EH (cell line): ENCODE measurements at regions not wholly inside any gene's neighbourhood (a gene's known extent, or its start where the extent isn't known, plus 50 kb on each side); places are given as distances from the start of the nearest gene placed in this dataset.
"Not testable (repeated sequence)": the region's sequence is repeated elsewhere in the genome, so short reads cannot be mapped to it uniquely, and the experiment has no call there.

Experiments
- DNase-seq: peaks from one replicate; pipeline ENCODE4 v3.0.0-alpha.2; 2015; ENCODE audit warnings: low read depth

DNA sequence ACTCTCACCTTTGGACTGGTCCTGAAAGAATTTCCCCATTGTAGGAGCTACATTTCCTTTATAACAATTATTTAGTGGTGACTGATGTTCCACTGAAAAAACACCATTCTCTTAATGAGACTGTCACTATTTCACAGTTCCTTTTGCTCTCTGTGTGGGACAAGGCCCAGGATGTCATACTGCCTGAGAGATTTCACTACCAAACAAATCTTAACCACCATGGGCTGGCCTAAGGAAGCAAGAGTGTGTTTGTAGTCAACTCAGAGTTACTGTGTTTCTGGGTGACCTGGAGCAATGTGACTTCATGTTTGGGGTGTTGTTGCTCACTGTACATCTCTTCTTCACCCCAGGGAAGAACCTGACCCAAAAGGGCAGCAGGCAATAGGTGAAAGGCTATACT is 50.1 kb upstream of the ZNF608 start:
- DNase-seq, result no peak

DNA sequence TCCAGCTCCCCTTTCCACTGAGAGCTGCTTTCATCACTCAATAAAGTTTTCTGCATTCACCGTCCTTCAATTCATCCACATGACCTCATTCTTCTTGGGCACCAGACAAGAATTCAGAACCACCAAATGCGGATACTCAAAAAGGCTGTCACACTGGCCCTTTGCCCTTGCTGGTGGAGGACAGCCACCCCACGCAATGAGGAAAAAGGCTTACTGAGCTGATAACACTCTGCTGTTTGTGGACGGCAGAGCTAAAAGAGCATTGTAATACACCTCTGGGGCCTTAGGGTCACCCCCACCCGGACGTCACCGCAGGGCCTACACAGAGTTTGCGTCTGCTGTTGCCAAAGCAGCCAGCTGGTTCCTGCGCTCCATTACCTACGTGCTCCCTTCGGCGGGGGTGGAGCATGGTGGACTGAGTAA is 51.2 kb upstream of the ZNF608 start:
- no peak for DNase-seq

DNA sequence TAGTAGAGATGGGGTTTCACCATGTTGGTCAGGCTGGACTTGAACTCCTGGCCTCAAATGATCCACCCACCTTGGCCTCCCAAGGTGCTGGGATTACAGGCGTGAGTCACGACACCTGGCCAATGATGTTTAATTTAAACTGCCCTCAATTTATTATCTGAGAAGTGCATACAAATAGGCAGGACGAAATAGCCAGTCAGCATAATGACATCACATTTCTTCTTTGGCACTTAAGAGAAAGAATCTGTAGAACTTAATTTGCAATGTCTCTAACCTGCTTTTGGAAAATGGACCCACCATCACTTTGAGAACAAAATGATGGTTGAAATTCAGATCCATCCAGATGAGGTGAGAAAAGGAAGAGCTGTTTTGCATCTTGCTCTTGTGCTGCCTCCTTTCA is 52.5 kb upstream of the ZNF608 start:
- DNase-seq, result no peak

DNA sequence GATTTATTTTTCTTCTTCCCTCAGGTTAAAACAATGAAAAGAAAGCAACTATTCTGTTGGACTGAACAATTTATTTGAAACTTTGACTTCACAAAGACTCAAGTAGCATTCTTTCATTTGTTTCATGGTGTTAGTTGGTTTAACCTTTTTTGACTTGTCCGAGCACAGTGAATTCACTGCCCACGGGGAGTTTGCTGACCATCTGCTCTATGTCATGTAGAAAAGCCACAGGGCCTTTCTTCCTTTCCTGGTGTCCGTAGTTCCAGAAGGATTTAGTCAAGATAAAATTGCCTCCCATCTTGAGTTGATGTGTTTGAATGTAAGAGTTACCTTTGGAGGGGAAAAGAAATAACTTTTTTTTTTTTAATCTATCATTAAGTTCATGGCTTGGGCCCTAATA is 55.1 kb upstream of the ZNF608 start:
- DNase-seq, result no peak

DNA sequence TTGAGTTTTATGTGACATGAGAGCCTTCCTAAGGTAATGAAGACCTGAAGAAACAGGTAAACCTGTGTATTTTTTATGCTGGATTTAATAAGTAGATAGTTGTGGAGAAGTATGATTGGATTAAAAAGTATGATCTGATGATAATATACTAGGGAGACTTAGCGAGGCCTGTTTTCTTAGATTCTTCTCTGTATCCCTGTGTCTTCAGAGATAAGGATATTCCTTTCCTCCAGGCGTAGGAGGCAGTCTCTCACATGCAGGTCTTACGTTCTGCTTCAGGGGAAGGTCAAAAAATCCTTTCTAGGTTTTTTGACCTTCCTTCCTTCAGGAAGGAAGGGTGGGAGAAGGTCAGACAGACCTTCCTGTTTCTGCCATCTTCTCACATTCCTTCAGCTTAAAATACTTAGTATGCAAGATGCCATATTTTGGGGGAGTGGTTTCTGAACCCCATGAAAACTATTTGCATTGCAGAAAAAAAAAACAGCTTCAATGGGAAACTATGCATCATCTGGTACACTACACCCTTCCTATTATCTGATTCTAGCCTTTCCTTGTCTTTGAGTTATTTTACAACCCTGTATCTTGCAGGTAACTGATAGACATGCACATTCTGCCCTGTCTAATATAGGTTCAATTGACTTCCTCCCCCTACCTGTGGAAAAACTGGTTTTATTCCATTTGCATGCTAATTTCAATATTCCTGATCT is 57.3 kb upstream of the ZNF608 start:
- no peak for DNase-seq

DNA sequence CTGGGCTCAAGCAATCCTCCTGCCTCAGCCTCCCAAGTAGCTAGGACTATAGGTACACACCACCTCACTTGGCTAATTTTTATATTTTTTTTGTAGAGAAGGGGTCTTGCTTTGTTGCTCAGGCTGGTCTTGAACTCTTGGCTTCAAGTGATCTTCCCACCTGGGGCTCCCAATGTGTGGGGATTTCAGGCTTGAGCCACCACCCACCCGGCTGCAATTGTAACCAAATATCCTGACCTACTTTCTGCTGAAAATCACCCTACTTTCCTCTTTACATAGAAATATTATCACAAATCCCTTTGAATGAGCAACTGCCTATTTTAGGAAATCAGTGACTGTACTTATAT is 59.6 kb upstream of the ZNF608 start:
- DNase-seq, result no peak

DNA sequence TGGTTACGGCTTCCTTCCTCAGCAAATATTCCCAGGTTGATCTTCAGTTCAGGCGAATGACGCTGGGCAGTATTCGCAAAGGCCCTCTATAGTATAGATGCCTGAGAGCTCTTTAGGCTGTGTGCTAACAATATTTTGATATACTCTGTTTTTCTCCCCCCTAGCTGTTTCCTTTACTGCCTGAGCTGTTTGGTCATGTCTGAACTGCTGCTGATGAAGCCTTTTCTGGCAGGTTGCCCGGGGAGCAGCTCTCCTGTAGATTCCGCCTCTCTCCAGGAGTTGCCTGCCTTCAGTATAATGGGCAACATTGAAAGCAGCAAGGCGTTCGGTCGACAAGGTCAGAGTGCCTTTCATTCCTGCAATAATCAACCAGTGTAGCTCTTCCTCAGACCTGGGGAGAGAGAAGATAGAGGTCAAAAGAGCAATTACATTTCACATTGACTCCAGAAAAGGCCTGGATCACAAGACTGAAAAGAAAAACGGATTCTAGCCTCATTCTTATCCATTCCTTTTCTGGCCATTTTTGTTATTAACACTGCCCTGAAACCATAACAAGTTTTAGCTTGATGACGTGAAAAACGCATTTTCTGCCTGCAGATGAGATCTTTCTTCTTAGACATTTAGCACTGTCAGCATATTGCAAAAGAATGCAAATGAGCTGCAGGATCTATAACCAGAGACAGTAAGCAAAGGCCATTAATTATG is 60.1 kb upstream of the ZNF608 start:
- DNase-seq, result peak; percentile 4

DNA sequence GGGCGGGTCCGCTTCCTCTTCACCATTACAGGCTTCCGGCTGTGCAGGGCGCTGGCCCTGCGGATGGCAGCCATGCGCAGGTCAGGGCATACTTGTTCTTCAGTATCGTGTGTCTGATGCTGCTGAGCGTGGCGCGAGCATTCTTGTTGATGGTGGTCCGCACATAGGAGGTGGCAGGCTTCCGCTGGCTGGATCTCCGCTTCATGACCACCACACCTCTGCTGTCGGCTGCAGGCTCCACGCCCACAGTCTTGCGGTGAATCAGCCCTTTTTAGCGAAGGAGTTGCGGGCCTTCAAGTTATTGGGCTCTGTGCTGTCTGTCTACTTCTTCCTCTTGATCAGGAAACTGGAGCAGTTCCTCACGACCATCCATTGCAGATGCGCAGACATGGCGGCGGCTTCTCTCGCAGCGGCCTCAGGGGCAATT is 62.4 kb upstream of the ZNF608 start:
- no peak for DNase-seq

DNA sequence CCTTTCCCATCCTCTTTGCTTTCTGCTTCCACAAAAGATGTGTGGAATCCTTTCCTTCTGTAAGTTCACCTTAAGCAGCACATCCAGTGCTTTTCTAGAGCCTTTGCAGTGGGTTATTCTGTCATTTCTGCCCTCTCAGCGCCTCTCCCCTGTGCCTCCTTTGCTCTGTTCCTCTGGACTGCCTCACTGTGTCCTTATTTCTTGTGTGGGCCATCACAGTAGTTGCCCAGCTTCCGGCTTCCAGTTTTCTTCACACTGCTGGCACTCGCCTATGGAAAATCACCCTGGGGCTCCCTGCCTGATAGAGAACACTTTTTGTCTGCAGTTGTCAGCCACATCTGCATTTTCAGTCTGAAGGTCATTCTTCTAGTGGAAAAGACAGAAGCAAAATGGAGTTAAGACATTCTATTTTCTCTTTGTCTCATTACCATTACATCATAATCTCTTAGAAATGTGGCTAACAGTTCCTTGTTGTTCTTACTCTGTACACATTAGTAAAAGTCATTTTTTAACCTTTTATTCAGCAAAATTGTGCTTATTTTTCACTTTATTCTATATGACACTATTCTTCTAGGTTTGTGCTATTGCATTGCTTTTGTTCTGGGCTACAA is 64.1 kb upstream of the ZNF608 start:
- no peak for DNase-seq

DNA sequence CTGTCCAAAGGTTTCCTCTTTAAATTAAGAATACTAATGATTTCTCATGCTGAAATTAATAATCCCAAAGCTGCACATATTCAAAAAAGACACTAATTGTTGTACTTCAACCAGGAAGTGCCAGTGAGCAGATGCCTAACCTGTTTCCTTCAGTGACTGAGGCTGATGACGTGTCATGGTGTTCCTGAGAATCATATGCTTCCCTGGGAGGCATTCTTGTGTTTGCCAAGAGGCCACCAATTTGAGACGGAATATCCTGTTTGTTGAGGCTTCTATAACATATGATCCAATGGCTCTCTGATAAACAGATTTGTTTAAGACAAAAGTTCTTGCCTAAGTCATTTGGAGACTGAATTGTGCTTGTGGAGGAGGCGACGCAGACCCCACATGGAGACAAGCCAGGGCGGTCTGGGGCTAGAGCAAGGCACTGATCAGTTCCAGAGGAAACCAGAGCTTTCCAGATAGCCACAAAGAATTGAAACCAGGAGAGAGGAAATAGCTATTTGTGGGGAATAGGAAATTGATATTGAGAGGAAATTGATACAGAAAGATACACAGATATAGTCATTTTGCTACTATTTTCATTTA is 66.4 kb upstream of the ZNF608 start:
- DNase-seq, result no peak

DNA sequence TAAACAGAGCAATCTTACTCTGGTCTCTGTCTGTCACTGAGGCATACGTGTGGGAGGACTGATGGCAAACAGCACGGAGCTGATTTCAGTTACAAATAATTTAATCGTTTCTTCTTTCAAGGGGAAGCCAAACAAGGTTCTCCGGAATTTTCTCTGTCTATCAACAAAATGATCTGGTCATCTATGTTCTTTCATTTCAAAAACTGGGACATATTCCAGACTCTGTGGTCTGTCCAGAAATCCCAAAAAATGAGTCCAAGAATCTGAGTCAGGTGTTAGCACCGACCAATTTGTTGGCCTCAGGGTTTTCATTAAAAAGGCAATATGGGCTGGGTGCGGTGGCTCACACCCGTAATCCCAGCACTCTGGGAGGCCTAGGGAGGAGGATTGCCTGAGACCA is 69.9 kb upstream of the ZNF608 start:
- no peak for DNase-seq

DNA sequence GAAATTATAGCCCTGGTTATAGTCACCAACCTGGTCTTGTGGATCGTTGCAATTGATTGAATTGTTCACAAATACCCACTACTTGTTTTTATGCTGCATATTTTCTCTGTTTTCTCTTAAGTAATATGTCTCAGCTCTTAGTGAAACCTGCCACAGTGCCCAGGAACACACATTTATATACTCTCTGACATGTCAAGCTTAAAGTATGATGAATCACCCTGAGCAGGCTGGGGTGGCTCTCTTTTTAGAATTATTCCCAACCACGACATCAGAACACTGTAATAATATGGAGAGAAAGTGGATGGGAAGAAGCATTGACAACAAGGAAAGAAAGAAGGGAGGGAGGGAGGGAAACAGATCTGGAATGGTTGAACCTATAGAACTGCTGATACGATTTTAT is 72.8 kb upstream of the ZNF608 start:
- DNase-seq, result no peak

DNA sequence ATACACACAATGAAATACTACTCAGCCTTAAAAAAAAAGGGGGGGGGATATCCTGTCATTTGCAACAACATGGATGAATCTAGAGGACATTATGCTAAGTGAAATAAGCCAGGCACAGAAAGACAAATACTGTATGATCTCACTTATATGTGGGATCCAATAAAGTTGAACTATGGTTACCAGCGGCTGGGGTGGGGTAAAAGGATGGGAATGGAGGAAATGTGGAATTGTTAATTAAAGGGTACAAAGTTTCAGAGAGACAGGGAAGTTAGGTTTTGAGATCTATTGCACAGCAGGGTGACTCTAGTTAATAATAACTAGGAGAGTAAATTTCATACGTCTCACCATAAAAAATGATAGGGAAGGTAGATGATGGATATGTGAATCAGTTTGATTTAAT is 76.2 kb upstream of the ZNF608 start:
- DNase-seq, result no peak

DNA sequence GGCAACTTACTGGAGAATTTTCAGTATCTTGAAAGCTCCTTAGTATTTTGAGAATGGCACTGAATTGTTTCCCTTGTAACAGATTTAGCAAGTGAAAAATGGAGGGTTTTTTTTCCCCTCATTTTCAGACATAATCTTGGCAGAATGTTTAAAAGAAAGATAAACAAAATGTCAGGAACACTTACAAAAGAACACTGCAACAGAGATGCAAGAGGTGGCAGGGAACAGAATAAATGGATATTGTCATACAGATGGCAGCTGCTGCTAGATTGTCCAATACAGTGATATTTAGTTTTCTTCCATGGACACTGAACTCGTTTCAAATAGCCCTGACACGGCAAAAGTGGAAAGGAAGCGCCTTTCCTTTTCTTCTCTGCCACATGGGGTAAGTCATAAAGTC is 76.9 kb upstream of the ZNF608 start:
- no peak for DNase-seq

DNA sequence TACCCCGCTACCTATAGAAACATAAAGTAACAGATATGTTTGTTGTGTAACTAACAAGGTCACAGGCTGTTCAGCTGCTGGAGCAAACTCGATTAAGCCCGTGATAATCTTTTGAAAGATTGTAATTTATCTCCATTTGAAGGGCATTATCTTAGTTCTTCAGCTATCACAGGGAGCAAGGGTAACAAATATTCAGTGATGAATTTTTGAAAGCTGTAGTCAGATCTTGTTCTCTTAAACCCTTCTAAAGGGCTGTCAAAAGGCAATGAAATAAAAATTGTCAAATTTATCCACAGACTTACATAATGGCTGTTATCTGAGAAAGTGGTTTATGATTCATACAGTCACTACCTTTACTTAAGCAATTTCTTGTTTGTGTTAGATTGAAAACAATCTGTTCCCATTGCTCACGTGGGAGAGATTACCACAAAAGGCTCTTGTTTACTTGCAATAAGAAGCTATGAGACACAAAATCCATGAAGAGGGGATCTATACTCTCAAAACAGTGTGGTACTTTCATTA is 78.3 kb upstream of the ZNF608 start:
- no peak for DNase-seq

DNA sequence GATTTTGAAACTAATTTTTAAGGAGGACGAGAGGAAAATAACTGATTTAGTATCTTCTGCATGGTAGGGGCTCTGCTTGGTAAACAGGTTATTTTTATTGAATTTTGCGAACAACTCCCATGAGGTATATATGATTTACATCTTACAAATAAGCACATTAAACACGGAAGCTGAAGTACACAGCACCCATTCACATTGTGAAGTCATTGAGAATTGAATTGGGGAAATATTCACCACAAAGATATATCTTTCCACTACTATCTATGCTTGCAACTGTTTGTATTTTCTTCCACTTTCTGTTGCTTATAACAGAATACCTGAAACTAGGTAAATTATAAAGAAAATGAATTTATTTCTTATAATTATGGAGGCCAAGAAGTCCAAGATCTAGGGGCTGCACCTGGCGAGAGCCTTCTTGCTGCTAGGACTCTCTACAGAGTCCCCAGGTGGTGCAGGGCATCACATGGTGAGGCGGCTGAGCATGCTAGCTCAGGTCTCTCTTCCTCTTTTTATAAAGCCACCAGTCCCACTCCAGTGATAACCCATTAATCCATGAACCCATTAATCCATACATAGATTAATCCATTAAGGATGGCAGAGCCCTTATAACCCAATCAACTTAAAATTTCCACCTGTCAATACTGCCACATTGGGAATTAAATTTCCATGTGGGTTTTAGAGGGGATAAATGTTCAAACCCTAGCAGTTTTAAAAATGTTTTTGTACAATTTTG is 79.0 kb upstream of the ZNF608 start:
- no peak for DNase-seq

DNA sequence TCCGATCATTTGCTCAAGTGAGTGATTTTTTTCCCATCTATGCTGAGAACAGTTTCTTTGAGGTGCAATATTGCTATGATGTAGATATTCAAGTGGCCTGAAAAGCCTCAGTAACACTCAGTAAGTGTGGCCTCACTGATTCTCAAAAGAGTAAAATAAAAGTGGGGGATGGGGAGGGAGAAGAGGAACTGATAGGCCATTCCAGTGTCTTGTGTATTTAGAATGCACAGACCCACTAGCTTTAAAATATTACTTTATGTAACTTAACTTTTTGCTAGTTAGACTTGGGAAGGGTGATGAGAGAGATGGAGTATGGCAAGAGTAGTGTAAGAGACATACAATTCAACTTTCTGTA is 79.5 kb upstream of the ZNF608 start:
- DNase-seq, result no peak

DNA sequence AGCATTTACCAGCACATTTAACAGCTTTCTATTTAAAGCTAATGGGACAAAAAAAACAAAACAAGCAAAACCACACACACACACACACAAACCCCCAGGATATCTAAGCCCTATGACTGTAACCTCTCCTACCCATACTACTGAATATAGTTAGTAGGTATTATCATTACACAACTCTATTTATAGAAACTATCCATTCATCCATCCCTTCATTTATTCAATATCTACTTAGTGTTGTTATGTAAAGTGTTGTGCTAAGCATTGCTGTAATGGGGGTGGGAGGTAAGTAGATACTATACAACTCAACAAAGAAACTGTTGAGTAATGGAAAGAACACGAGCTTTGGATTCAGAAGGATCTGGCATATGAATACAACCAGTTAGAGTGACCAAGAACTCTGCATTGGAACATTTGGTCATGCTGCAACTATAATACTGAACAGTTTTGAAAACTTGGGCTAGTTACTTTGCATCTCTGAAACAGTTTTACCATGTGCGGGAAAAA is 82.3 kb upstream of the ZNF608 start:
- no peak for DNase-seq

DNA sequence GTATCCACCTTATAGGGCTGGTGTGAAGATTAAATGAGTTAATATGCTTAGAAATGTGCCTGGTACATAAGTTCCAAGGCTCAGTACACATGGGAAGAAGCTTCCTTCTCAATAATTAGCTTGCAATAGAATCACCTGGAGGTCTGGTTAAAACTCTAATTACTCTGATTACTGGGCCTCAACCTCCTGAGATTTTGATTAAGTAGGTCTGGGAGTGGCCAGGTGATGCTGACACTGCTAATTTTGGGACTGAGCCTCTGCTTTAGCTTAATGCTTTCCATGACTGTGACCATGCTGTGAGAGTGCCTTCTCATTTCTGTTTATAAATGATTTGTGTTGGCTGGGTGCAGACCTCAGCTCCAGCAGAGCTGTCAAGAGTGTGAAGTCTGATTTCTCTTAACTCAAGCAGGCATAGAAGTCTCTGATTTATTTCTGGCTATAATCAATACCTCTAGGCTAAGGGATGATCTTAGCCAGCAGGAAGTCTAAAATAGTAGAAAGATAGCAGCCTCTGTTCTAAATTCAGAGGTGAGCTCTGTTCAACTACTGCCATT is 85.3 kb upstream of the ZNF608 start:
- DNase-seq, result no peak

DNA sequence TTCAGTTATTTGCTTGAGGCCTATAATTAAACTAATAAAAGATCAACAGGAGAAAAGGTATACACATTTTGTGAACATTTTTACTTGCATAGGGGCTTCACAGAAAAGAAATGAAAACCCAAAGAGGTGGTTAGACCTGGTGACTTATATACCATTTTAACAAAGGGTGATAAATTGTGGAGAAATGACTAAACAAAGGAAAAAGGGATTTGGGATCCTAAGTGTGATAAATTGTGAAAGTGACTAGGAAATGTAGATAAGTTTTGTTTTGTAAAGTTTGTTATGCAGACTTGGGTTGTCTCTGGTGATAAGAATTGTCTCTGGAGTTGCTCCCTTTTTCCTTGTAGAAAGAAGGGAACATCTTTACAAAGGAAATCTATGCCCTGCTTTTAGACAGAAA is 86.1 kb upstream of the ZNF608 start:
- DNase-seq, result no peak

DNA sequence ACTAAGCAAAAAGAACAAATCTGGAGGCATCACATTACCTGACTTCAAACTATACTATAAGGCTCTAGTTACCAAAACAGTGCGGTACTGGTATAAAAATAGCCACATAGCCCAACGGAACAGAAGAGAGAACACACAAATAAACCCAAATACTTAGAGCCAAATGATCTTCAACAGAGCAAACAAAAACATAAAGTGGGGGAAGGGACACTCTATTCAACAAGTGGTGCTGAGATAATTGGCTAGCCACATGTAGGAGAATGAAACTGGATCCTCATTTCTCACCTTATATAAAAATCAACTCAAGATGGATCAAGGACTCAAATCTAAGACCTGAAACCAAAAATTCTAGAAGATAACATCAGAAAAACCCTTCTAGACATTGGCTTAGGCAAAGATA is 89.9 kb upstream of the ZNF608 start:
- DNase-seq, result not testable (repeated sequence)
